GM18867 (cell line): ENCODE measurements at regions not wholly inside any gene's neighbourhood (a gene's known extent, or its start where the extent isn't known, plus 50 kb on each side); places are given as distances from the start of the nearest gene placed in this dataset.

Experiments
- ATAC-seq: cut with Tn5 transposase; IDR thresholded peaks from one replicate; pipeline ENCODE4 v1.9.1; 2021; ENCODE audit warnings: mild to moderate bottlenecking, moderate library complexity; ENCODE audit not compliant: unreplicated experiment

- no peak for ATAC-seq
These were observed 618.1 kb downstream of the PYDC2 start for GRCh38 chr3:192079098-192079497.

- no peak for ATAC-seq
These were observed 619.4 kb downstream of the PYDC2 start for GRCh38 chr3:192080336-192080735.

DNA sequence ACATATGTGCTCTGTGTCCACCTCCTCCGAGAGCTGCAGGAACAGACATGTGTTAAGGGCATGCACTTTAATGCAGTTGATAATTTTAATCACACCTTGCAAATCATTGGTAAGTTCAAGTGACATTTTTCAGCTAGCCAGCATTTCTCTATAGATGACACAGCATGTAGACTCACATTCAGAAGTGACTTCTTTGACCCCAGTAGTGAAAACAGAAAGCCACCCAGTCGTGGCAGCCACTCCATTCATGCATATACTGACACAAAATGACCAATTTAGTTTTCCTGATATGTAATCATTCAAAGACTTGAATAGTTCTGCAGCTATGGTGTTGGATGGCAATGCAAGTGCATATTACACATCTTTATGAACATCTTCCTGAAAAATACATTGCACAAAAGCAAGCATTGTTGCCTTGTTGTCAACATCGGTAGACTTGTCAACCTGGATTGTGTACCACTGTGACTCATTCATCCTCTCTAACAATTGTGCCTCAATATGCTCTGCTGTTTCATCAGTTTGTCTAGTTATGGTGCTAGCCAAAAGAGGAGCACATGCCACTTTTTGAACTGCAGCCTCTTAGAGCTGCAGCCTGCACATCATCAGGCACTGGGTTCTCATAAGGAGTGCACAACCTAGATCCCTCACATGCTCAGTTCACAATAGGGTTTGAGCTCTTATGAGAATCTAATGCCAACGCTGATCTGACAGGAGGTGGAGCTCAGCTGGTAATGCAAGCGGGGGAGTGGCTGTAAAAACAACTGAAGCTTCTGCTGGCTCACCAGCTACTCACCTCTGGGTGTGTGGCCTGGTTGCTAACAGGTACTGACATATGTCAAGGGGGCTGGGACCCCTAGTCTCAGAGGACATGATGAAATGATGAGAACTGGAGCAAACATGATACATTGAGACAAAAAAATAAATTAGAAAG lies 622.0 kb downstream of the PYDC2 start:
- ATAC-seq = peak; percentile 93
